GM23338 (cell line): ENCODE measurements at regions not wholly inside any gene's neighbourhood (a gene's known extent, or its start where the extent isn't known, plus 50 kb on each side); places are given as distances from the start of the nearest gene placed in this dataset.

Experiments
- ATAC-seq: fragments of 200-7000 bp; cut with Tn5 transposase; 3 replicates; pipeline ENCODE4 v1.9.1; 2020
- DNase-seq: peaks from one replicate; pipeline ENCODE4 v3.0.0-alpha.2; 2015; ENCODE audit warnings: low spot score
- H2AFZ ChIP-seq: fragments of 200-600 bp; sonication (generic); 2 replicates; pipeline ENCODE4 v1.8.0; 2016; ENCODE audit warnings: antibody characterized with exemption, mild to moderate bottlenecking, moderate library complexity
- H3F3A ChIP-seq: fragments of 200-600 bp; sonication (generic); replicated peaks from 2 replicates; pipeline ENCODE4 v1.8.0; 2017; ENCODE audit warnings: antibody characterized with exemption, mixed run types, low read depth
- H3K27ac ChIP-seq: fragments of 200-600 bp; sonication (generic); 2 replicates; pipeline ENCODE4 v1.6.1; 2016; ENCODE audit warnings: low read depth
- H3K27me3 ChIP-seq: fragments of 200-600 bp; sonication (generic); 2 replicates; pipeline ENCODE4 v1.8.0; 2016; ENCODE audit warnings: mild to moderate bottlenecking, mixed run types, moderate library complexity; ENCODE audit not compliant: insufficient read depth
- H3K36me3 ChIP-seq: fragments of 200-600 bp; sonication (generic); 2 replicates; pipeline ENCODE4 v1.8.0; 2016; ENCODE audit warnings: mild to moderate bottlenecking; ENCODE audit not compliant: insufficient read depth
- H3K4me1 ChIP-seq: fragments of 200-600 bp; sonication (generic); 2 replicates; pipeline ENCODE4 v1.8.0; 2016; ENCODE audit warnings: mild to moderate bottlenecking, moderate library complexity; ENCODE audit not compliant: insufficient read depth
- H3K4me2 ChIP-seq: fragments of 200-600 bp; sonication (generic); 2 replicates; pipeline ENCODE4 v1.7.1; 2017; ENCODE audit warnings: mixed run types
- H3K4me3 ChIP-seq: fragments of 200-600 bp; sonication (generic); 2 replicates; pipeline ENCODE4 v1.6.1; 2016; ENCODE audit warnings: mixed run types
- H3K79me2 ChIP-seq: fragments of 200-600 bp; sonication (generic); replicated peaks from 2 replicates; pipeline ENCODE4 v1.8.0; 2017; ENCODE audit warnings: mild to moderate bottlenecking; ENCODE audit not compliant: insufficient read depth
- H3K9me2 ChIP-seq: fragments of 200-600 bp; sonication (generic); 2 replicates; pipeline ENCODE4 v1.8.0; 2017; ENCODE audit not compliant: insufficient read depth
- H4K20me1 ChIP-seq: fragments of 200-600 bp; sonication (generic); replicated peaks from 2 replicates; pipeline ENCODE4 v1.8.0; 2017; ENCODE audit warnings: mild to moderate bottlenecking; ENCODE audit not compliant: insufficient read depth
- H3K27ac Mint-ChIP-seq: 2 replicates; pipeline ENCODE4 v1.8.0; 2020; ENCODE audit warnings: inconsistent platforms, mild to moderate bottlenecking, moderate library complexity, mixed read lengths
- H3K27me3 Mint-ChIP-seq: 3 replicates; pipeline ENCODE4 v1.8.0; 2022; ENCODE audit warnings: low read depth, mild to moderate bottlenecking, moderate library complexity, mixed read lengths, inconsistent platforms; ENCODE audit not compliant: insufficient read depth, poor library complexity
- H3K36me3 Mint-ChIP-seq: 3 replicates; pipeline ENCODE4 v1.8.0; 2021; ENCODE audit warnings: low read depth, mild to moderate bottlenecking, inconsistent platforms, moderate library complexity, mixed read lengths
- H3K4me1 Mint-ChIP-seq: 3 replicates; pipeline ENCODE4 v1.8.0; 2020; ENCODE audit warnings: mild to moderate bottlenecking, inconsistent platforms, mixed read lengths
- H3K4me3 Mint-ChIP-seq: 3 replicates; pipeline ENCODE4 v1.8.0; 2021; ENCODE audit warnings: moderate library complexity, mild to moderate bottlenecking, inconsistent platforms, mixed read lengths
- H3K9me3 Mint-ChIP-seq: 3 replicates; pipeline ENCODE4 v1.8.0; 2020; ENCODE audit warnings: moderate library complexity, mild to moderate bottlenecking, inconsistent platforms, mixed read lengths
- CTCF ChIP-seq, 2 experiments: fragments of 200-600 bp in 1 of 2; sonication (generic) in 1 of 2; conservative IDR thresholded peaks; 2 replicates each; pipeline versions ENCODE4 v1.5.1 to v1.6.1; 2016 to 2017; ENCODE audit warnings: antibody characterized with exemption in 2 of 2, low read depth in 2 of 2, mild to moderate bottlenecking in 2 of 2, moderate library complexity in 1 of 2
- EZH2 ChIP-seq: fragments of 200-600 bp; sonication (generic); IDR thresholded peaks from one replicate; pipeline ENCODE4 v1.8.0; 2017; ENCODE audit warnings: antibody characterized with exemption, mild to moderate bottlenecking, low read depth; ENCODE audit not compliant: unreplicated experiment
- NANOG ChIP-seq: IDR thresholded peaks from 2 replicates; pipeline ENCODE4 v1.6.1; 2016; ENCODE audit warnings: antibody characterized with exemption, borderline replicate concordance
- ZNF331 ChIP-seq: fragments of 250-450 bp; sonication (Bioruptor Pico); IDR thresholded peaks from 2 replicates; pipeline ENCODE4 v1.5.0; 2020; ENCODE audit warnings: low read depth, mild to moderate bottlenecking, moderate library complexity
- TF ChIP-seq, protein P1 (sequence below): fragments of 250-450 bp; sonication (Bioruptor Pico); IDR thresholded peaks from 2 replicates; pipeline ENCODE4 v1.5.0; 2020; ENCODE audit warnings: mild to moderate bottlenecking, moderate library complexity
- TF ChIP-seq, protein P2 (sequence below): IDR thresholded peaks from one replicate; pipeline ENCODE4 v1.6.1; 2018; ENCODE audit warnings: antibody characterized with exemption; ENCODE audit not compliant: unreplicated experiment

DNA sequence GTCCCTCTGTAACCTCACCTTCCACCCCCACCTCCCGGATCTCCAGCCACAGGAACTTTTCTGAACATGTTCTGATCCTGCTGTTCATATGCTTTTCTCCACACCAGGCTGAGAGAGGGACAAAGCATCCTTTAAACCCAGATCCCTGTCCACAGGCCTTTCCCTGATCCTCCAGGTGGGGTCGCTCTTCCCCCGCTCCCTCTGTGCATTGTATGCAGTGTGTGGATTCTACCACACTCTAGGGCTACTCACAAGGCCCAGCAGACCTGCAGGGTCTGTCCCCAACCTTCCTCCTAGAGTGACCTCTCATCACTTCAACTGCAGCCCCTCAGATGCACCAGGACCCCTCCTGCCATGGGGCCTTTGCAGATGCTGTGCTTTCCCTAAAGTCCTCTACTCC is 1200.6 kb downstream of the UQCRFS1 start:
- ATAC-seq, result peak; percentile 95
- H3K9me3 Mint-ChIP-seq, result peaks cover 12% of the 10 kb centered on the region; the same call in 2 of the 3 replicates
- no peak overlapping the region for H3K4me3 ChIP-seq
- H3K27ac ChIP-seq, result no peak overlapping the region
- peaks cover 4% of the 10 kb centered on the region for H3K27me3 Mint-ChIP-seq
- H3K27me3 ChIP-seq, result no peaks in the 10 kb centered on the region
- TF ChIP-seq CTCF (conservative IDR thresholded peaks at IDR 0.05; ENCODE audit: low read depth in 2 of 2) (peak; percentile 77 to 87), EZH2 (no peak)
- H3K27ac Mint-ChIP-seq, result peak overlapping the region; percentile 72; the same call in 1 of the 2 replicates
- H3F3A ChIP-seq, result no peaks in the 10 kb centered on the region
- H2AFZ ChIP-seq, result peak overlapping the region; percentile 69; the same call in 1 of the 2 replicates
- H3K4me3 Mint-ChIP-seq, result no peak overlapping the region
- no peaks in the 10 kb centered on the region for H3K36me3 ChIP-seq
- no peaks in the 10 kb centered on the region for H4K20me1 ChIP-seq
- no peak overlapping the region for H3K4me2 ChIP-seq
- peaks cover 12% of the 10 kb centered on the region for H3K9me2 ChIP-seq
- peaks cover 6% of the 10 kb centered on the region; the same call in 2 of the 3 replicates for H3K4me1 Mint-ChIP-seq
- H3K36me3 Mint-ChIP-seq, result peaks cover 7% of the 10 kb centered on the region
- no peaks in the 10 kb centered on the region for H3K4me1 ChIP-seq
- DNase-seq, result peak; percentile 70
- no peaks in the 10 kb centered on the region for H3K79me2 ChIP-seq

DNA sequence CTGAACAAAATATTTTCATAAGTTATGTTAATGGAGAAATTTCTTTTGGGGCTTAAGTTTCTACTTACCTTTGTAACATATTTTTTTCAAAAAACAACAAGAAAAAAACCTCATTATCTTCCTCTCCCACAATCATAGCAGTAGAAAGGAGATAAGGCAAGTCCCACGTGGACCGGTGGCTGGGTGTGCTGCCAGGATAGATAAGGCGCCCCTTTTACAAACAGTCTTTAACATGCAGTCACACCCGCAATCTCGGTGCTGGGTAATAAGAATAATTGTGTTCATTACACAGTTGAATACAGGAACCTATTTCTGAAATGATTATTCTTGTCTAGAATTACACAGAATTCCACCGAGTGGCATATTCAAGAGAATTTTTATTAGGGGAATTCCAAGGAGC is 1202.3 kb downstream of the UQCRFS1 start:
- Mint-ChIP-seq H3K36me3 (peaks cover 9% of the 10 kb centered on the region), H3K4me3 (no peak overlapping the region), H3K9me3 (peaks cover 9% of the 10 kb centered on the region; the same call in 2 of the 3 replicates), H3K4me1 (peaks cover 6% of the 10 kb centered on the region; the same call in 2 of the 3 replicates), H3K27ac (no peak overlapping the region), H3K27me3 (peaks cover 4% of the 10 kb centered on the region)
- Histone ChIP-seq H3K27ac (no peak overlapping the region), H3K4me2 (no peak overlapping the region), H2AFZ (no peak overlapping the region), H3K9me2 (peaks cover 4% of the 10 kb centered on the region; the same call in 1 of the 2 replicates), H3K4me3 (no peak overlapping the region), H3K27me3 (no peaks in the 10 kb centered on the region), H3K36me3 (no peaks in the 10 kb centered on the region), H3K4me1 (no peaks in the 10 kb centered on the region), H4K20me1 (no peaks in the 10 kb centered on the region), H3K79me2 (no peaks in the 10 kb centered on the region), H3F3A (no peaks in the 10 kb centered on the region)
- DNase-seq, result no peak
- no peak for ATAC-seq
- TF ChIP-seq NANOG, result no peak
- TF ChIP-seq, protein P1, sequence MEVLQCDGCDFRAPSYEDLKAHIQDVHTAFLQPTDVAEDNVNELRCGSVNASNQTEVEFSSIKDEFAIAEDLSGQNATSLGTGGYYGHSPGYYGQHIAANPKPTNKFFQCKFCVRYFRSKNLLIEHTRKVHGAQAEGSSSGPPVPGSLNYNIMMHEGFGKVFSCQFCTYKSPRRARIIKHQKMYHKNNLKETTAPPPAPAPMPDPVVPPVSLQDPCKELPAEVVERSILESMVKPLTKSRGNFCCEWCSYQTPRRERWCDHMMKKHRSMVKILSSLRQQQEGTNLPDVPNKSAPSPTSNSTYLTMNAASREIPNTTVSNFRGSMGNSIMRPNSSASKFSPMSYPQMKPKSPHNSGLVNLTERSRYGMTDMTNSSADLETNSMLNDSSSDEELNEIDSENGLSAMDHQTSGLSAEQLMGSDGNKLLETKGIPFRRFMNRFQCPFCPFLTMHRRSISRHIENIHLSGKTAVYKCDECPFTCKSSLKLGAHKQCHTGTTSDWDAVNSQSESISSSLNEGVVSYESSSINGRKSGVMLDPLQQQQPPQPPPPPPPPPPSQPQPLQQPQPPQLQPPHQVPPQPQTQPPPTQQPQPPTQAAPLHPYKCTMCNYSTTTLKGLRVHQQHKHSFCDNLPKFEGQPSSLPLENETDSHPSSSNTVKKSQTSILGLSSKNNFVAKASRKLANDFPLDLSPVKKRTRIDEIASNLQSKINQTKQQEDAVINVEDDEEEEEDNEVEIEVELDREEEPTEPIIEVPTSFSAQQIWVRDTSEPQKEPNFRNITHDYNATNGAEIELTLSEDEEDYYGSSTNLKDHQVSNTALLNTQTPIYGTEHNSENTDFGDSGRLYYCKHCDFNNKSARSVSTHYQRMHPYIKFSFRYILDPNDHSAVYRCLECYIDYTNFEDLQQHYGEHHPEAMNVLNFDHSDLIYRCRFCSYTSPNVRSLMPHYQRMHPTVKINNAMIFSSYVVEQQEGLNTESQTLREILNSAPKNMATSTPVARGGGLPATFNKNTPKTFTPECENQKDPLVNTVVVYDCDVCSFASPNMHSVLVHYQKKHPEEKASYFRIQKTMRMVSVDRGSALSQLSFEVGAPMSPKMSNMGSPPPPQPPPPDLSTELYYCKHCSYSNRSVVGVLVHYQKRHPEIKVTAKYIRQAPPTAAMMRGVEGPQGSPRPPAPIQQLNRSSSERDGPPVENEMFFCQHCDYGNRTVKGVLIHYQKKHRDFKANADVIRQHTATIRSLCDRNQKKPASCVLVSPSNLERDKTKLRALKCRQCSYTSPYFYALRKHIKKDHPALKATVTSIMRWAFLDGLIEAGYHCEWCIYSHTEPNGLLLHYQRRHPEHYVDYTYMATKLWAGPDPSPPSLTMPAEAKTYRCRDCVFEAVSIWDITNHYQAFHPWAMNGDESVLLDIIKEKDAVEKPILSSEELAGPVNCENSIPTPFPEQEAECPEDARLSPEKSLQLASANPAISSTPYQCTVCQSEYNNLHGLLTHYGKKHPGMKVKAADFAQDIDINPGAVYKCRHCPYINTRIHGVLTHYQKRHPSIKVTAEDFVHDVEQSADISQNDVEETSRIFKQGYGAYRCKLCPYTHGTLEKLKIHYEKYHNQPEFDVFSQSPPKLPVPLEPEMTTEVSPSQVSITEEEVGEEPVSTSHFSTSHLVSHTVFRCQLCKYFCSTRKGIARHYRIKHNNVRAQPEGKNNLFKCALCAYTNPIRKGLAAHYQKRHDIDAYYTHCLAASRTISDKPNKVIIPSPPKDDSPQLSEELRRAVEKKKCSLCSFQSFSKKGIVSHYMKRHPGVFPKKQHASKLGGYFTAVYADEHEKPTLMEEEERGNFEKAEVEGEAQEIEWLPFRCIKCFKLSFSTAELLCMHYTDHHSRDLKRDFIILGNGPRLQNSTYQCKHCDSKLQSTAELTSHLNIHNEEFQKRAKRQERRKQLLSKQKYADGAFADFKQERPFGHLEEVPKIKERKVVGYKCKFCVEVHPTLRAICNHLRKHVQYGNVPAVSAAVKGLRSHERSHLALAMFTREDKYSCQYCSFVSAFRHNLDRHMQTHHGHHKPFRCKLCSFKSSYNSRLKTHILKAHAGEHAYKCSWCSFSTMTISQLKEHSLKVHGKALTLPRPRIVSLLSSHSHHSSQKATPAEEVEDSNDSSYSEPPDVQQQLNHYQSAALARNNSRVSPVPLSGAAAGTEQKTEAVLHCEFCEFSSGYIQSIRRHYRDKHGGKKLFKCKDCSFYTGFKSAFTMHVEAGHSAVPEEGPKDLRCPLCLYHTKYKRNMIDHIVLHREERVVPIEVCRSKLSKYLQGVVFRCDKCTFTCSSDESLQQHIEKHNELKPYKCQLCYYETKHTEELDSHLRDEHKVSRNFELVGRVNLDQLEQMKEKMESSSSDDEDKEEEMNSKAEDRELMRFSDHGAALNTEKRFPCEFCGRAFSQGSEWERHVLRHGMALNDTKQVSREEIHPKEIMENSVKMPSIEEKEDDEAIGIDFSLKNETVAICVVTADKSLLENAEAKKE, result no peak
- TF ChIP-seq CTCF (conservative IDR thresholded peaks at IDR 0.05; ENCODE audit: low read depth in 2 of 2), result no peak
- no peak for TF ChIP-seq ZNF331 (CRISPR knock-in tag)
- TF ChIP-seq EZH2, result no peak
- TF ChIP-seq, protein P2, sequence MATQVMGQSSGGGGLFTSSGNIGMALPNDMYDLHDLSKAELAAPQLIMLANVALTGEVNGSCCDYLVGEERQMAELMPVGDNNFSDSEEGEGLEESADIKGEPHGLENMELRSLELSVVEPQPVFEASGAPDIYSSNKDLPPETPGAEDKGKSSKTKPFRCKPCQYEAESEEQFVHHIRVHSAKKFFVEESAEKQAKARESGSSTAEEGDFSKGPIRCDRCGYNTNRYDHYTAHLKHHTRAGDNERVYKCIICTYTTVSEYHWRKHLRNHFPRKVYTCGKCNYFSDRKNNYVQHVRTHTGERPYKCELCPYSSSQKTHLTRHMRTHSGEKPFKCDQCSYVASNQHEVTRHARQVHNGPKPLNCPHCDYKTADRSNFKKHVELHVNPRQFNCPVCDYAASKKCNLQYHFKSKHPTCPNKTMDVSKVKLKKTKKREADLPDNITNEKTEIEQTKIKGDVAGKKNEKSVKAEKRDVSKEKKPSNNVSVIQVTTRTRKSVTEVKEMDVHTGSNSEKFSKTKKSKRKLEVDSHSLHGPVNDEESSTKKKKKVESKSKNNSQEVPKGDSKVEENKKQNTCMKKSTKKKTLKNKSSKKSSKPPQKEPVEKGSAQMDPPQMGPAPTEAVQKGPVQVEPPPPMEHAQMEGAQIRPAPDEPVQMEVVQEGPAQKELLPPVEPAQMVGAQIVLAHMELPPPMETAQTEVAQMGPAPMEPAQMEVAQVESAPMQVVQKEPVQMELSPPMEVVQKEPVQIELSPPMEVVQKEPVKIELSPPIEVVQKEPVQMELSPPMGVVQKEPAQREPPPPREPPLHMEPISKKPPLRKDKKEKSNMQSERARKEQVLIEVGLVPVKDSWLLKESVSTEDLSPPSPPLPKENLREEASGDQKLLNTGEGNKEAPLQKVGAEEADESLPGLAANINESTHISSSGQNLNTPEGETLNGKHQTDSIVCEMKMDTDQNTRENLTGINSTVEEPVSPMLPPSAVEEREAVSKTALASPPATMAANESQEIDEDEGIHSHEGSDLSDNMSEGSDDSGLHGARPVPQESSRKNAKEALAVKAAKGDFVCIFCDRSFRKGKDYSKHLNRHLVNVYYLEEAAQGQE, result no peak
